Thyroid gland (tissue), 4 donors: ENCODE measurements at regions not wholly inside any gene's neighbourhood (a gene's known extent, or its start where the extent isn't known, plus 50 kb on each side); places are given as distances from the start of the nearest gene placed in this dataset.

ENCODE experiments used
- POLR2A ChIP-seq, 2 donors: fragments of 450-650 bp; IDR thresholded peaks; one replicate each; pipeline ENCODE4 v1.6.1; 2017; ENCODE audit warnings: antibody characterized with exemption in 2 of 2, mild to moderate bottlenecking in 2 of 2, moderate library complexity in 1 of 2
- TF ChIP-seq, protein P1 (sequence below), 6 experiments: fragments of 200-600 bp in 3 of 6; fragments of 450-650 bp in 3 of 6; sonication (generic) in 3 of 6; IDR thresholded peaks; one replicate each; pipeline ENCODE4 v1.5.1; 2016 to 2019; ENCODE audit warnings: antibody characterized with exemption in 6 of 6, mild to moderate bottlenecking in 2 of 6, inconsistent platforms in 1 of 6, moderate library complexity in 1 of 6

DNA sequence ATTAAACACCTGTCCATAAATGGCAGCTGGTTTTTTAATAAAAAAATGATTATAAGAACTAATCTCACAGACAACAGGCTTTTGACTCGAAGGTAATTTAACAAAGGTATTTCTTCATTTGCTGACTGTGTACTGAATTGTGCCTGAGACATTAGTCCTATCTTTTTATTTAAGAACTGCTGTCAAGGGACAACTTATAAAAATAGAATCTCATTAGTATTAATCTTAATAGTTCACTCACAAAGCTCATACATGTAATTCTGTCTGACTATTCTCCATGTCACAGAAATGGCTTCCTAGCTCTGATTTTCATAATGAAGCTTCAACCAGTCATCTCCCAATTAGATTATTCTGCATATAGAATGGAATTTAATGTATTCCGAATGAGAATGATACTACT, 276.9 kb upstream of the PDZRN3 start:
- TF ChIP-seq, protein P1, sequence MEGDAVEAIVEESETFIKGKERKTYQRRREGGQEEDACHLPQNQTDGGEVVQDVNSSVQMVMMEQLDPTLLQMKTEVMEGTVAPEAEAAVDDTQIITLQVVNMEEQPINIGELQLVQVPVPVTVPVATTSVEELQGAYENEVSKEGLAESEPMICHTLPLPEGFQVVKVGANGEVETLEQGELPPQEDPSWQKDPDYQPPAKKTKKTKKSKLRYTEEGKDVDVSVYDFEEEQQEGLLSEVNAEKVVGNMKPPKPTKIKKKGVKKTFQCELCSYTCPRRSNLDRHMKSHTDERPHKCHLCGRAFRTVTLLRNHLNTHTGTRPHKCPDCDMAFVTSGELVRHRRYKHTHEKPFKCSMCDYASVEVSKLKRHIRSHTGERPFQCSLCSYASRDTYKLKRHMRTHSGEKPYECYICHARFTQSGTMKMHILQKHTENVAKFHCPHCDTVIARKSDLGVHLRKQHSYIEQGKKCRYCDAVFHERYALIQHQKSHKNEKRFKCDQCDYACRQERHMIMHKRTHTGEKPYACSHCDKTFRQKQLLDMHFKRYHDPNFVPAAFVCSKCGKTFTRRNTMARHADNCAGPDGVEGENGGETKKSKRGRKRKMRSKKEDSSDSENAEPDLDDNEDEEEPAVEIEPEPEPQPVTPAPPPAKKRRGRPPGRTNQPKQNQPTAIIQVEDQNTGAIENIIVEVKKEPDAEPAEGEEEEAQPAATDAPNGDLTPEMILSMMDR (IDR thresholded peaks at IDR 0.05): no peak
- no peak for TF ChIP-seq POLR2A (IDR thresholded peaks at IDR 0.05)
